HepG2 (cell line): ENCODE measurements at regions not wholly inside any gene's neighbourhood (a gene's known extent, or its start where the extent isn't known, plus 50 kb on each side); places are given as distances from the start of the nearest gene placed in this dataset.

Experiments
- ELF4 ChIP-seq: sonication (generic); formaldehyde crosslinking; IDR thresholded peaks from 2 replicates; pipeline ENCODE4 v1.5.0; 2020; ENCODE audit warnings: missing genetic modification reagents, mild to moderate bottlenecking, moderate library complexity, borderline replicate concordance
- GATAD2A ChIP-seq: IDR thresholded peaks from 2 replicates; pipeline ENCODE4 v1.6.1; 2016
- HOXD1 ChIP-seq: sonication (generic); formaldehyde crosslinking; IDR thresholded peaks from 2 replicates; pipeline ENCODE4 v1.5.0; 2020; ENCODE audit warnings: missing genetic modification reagents
- JUN ChIP-seq: sonication (generic); formaldehyde crosslinking; IDR thresholded peaks from 2 replicates; pipeline ENCODE4 v1.4.0; 2020; ENCODE audit warnings: mild to moderate bottlenecking, missing genetic modification reagents
- MEIS1 ChIP-seq: sonication (generic); formaldehyde crosslinking; IDR thresholded peaks from 2 replicates; pipeline ENCODE4 v1.9.0; 2021; ENCODE audit warnings: mild to moderate bottlenecking, missing genetic modification reagents, moderate library complexity, borderline replicate concordance
- MZF1 ChIP-seq: sonication (generic); formaldehyde crosslinking; IDR thresholded peaks from 2 replicates; pipeline ENCODE4 v1.8.1; 2023; ENCODE audit warnings: mild to moderate bottlenecking, missing genetic modification reagents, borderline replicate concordance
- NR1H2 ChIP-seq: sonication (generic); formaldehyde crosslinking; IDR thresholded peaks from 2 replicates; pipeline ENCODE4 v1.8.1; 2022; ENCODE audit warnings: low read depth, missing genetic modification reagents, borderline replicate concordance
- POLR2A ChIP-seq, 2 experiments: IDR thresholded peaks; 2 replicates each; pipeline ENCODE4 v1.6.1; 2011; ENCODE audit warnings: low read depth in 2 of 2, low read length in 2 of 2, mild to moderate bottlenecking in 1 of 2, moderate library complexity in 1 of 2; ENCODE audit not compliant: insufficient read depth in 1 of 2
- PPARG ChIP-seq: conservative IDR thresholded peaks from 2 replicates; pipeline ENCODE4 v1.6.1; 2016; ENCODE audit warnings: missing biosample characterization, missing genetic modification reagents
- RFXAP ChIP-seq: sonication (generic); formaldehyde crosslinking; IDR thresholded peaks from 2 replicates; pipeline ENCODE4 v1.4.0; 2020; ENCODE audit warnings: missing genetic modification reagents, borderline replicate concordance
- SALL1 ChIP-seq: sonication (generic); formaldehyde crosslinking; IDR thresholded peaks from 2 replicates; pipeline ENCODE4 v1.8.0; 2022; ENCODE audit warnings: mild to moderate bottlenecking, missing genetic modification reagents
- ZNF17 ChIP-seq: sonication (generic); formaldehyde crosslinking; IDR thresholded peaks from 2 replicates; pipeline ENCODE4 v1.5.0; 2020; ENCODE audit warnings: mild to moderate bottlenecking, missing genetic modification reagents
- ZNF292 ChIP-seq: sonication (generic); formaldehyde crosslinking; IDR thresholded peaks from 2 replicates; pipeline ENCODE4 v1.8.1; 2022; ENCODE audit warnings: mild to moderate bottlenecking, low read depth, missing genetic modification reagents, borderline replicate concordance
- ZNF3 ChIP-seq: IDR thresholded peaks from 2 replicates; pipeline ENCODE4 v1.7.0; 2017; ENCODE audit warnings: inconsistent platforms
- ZNF333 ChIP-seq: sonication (generic); formaldehyde crosslinking; IDR thresholded peaks from 2 replicates; pipeline ENCODE4 v1.4.0; 2020; ENCODE audit warnings: mild to moderate bottlenecking, missing genetic modification reagents, borderline replicate concordance
- ZNF549 ChIP-seq: sonication (generic); formaldehyde crosslinking; IDR thresholded peaks from 2 replicates; pipeline ENCODE4 v1.5.0; 2020; ENCODE audit warnings: missing genetic modification reagents
- ZNF672 ChIP-seq: sonication (generic); formaldehyde crosslinking; IDR thresholded peaks from 2 replicates; pipeline ENCODE4 v1.8.1; 2022; ENCODE audit warnings: missing genetic modification reagents
- TF ChIP-seq, protein P1 (sequence below): sonication (generic); formaldehyde crosslinking; IDR thresholded peaks from 2 replicates; pipeline ENCODE4 v1.4.0; 2020; ENCODE audit warnings: mild to moderate bottlenecking, missing genetic modification reagents
- TF ChIP-seq, protein P2 (sequence below): sonication (generic); formaldehyde crosslinking; IDR thresholded peaks from 2 replicates; pipeline ENCODE4 v1.8.1; 2023; ENCODE audit warnings: mild to moderate bottlenecking, inconsistent platforms, moderate library complexity, missing genetic modification reagents, borderline replicate concordance
- TF ChIP-seq, protein P3 (sequence below): sonication (generic); formaldehyde crosslinking; IDR thresholded peaks from 2 replicates; pipeline ENCODE4 v1.5.1; 2020; ENCODE audit warnings: missing genetic modification reagents, mild to moderate bottlenecking, borderline replicate concordance

DNA sequence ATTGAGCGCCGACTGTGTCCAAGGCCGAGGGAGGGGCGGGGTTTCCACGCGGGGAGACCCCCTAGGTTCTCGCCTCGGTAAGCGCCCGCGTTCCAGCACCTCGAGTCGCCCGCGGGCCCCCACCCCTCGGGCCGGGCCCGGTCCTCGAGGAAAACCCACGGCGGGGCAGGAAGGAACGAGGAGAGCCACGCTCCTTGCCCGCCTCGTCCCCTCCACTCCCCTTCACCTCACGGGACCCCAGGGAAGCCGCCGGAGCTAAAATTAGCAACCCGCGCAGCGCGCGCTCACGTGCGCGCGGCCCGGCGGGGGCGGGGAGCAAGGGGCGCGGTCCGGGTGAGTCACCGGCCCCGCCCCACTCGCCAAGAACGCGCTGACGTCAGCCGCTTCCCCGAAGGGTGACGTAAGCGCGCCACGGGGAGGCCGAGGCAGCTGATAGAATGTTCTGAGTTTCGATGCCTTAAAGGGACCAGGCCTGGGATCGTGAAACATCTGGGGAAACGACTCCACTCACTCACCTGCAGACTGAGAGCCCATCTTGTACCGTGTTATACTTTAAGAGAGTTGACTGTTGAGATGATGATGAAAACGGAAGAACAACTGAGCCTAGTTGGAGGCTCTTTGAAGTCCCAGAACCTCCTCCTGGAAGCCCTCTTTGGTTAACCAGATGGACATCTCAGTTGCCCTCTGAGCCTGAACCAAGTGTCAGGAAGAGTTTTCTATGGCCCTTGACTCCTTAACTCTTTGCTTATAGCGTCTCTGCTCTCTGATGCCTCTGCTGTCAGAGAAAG is 49.7 kb upstream of the ATF3 start (continued):
- TF ChIP-seq, protein P1, sequence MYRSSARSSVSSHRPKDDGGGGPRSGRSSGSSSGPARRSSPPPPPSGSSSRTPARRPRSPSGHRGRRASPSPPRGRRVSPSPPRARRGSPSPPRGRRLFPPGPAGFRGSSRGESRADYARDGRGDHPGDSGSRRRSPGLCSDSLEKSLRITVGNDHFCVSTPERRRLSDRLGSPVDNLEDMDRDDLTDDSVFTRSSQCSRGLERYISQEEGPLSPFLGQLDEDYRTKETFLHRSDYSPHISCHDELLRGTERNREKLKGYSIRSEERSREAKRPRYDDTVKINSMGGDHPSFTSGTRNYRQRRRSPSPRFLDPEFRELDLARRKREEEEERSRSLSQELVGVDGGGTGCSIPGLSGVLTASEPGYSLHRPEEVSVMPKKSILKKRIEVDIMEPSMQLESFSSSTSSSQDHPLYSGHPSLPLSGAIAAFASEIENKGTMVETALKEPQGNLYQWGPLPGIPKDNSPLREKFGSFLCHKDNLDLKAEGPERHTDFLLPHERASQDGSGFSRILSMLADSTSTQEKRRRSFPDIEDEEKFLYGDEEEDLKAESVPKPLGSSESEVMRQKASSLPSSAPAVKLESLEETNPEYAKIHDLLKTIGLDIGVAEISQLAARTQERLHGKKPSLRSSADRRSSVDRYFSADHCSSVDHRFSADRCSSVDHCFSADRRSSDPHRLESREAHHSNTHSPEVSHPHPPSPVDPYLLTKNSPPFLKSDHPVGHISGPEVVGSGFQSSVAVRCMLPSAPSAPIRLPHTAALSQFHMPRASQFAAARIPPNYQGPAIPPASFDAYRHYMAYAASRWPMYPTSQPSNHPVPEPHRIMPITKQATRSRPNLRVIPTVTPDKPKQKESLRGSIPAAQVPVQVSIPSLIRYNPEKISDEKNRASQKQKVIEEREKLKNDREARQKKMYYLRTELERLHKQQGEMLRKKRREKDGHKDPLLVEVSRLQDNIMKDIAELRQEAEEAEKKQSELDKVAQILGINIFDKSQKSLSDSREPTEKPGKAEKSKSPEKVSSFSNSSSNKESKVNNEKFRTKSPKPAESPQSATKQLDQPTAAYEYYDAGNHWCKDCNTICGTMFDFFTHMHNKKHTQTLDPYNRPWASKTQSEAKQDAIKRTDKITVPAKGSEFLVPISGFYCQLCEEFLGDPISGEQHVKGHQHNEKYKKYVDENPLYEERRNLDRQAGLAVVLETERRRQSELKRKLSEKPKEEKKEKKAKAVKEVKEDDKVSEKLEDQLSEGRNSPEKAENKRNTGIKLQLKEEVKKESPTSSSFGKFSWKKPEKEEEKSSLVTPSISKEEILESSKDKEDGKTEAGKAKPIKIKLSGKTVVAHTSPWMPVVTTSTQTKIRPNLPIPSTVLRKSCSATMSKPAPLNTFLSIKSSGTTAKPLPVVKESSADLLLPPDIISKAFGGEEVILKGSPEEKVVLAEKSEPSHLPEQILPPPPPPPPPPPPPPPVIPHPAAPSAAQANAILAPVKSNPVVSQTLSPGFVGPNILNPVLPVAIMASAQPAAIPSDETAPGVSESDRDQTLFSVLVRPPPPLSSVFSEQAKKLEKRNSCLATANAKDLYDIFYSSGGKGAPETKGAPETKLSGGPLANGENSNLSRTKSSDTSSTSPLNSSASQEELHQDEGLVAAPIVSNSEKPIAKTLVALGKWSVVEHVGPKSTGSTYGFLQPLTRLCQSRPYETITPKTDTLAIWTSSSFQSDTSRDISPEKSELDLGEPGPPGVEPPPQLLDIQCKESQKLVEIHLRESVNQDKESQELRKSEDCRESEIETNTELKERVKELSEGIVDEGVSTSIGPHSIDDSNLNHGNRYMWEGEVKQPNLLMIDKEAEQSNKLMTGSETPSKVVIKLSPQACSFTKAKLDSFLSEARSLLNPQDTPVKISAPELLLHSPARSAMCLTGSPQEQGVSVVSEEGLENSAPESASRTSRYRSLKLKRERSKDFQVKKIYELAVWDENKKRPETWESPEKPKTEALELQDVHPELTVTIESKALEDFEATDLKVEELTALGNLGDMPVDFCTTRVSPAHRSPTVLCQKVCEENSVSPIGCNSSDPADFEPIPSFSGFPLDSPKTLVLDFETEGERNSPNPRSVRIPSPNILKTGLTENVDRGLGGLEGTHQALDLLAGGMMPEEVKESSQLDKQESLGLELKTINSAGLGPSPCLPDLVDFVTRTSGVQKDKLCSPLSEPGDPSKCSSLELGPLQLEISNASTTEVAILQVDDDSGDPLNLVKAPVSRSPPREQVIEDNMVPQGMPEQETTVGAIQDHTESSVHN: no peak
- TF ChIP-seq GATAD2A (CRISPR knock-in tag) (no peak), MZF1 (no peak), ZNF333 (CRISPR knock-in tag) (no peak), ZNF549 (no peak), POLR2A (IDR thresholded peaks at IDR 0.05; ENCODE audit: insufficient read depth in 1 of 2, low read depth in 2 of 2, low read length in 2 of 2) (no peak), RFXAP (CRISPR knock-in tag) (no peak), JUN (peak; percentile 77), MEIS1 (CRISPR knock-in tag) (no peak), SALL1 (CRISPR knock-in tag) (no peak), PPARG (CRISPR knock-in tag) (no peak), ELF4 (CRISPR knock-in tag) (no peak), ZNF292 (CRISPR knock-in tag) (no peak), ZNF672 (CRISPR knock-in tag) (no peak), NR1H2 (no peak), ZNF17 (CRISPR knock-in tag) (no peak), ZNF3 (CRISPR knock-in tag) (no peak), HOXD1 (CRISPR knock-in tag) (no peak)
- TF ChIP-seq, protein P2, sequence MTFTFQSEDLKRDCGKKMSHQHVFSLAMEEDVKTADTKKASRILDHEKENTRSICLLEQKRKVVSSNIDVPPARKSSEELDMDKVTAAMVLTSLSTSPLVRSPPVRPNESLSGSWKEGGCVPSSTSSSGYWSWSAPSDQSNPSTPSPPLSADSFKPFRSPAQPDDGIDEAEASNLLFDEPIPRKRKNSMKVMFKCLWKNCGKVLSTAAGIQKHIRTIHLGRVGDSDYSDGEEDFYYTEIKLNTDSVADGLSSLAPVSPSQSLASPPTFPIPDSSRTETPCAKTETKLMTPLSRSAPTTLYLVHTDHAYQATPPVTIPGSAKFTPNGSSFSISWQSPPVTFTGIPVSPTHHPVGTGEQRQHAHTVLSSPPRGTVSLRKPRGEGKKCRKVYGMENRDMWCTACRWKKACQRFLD (CRISPR knock-in tag): no peak; the same call in 1 of the 2 replicates
- TF ChIP-seq, protein P3, sequence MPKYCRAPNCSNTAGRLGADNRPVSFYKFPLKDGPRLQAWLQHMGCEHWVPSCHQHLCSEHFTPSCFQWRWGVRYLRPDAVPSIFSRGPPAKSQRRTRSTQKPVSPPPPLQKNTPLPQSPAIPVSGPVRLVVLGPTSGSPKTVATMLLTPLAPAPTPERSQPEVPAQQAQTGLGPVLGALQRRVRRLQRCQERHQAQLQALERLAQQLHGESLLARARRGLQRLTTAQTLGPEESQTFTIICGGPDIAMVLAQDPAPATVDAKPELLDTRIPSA (CRISPR knock-in tag): no peak
